ENCODE measurements at regions not wholly inside any gene's neighbourhood (a gene's known extent, or its start where the extent isn't known, plus 50 kb on each side); places are given as distances from the start of the nearest gene placed in this dataset.
A peak's percentile ranks its signal among the peaks of the same experiment; 100 is the strongest.

DNA sequence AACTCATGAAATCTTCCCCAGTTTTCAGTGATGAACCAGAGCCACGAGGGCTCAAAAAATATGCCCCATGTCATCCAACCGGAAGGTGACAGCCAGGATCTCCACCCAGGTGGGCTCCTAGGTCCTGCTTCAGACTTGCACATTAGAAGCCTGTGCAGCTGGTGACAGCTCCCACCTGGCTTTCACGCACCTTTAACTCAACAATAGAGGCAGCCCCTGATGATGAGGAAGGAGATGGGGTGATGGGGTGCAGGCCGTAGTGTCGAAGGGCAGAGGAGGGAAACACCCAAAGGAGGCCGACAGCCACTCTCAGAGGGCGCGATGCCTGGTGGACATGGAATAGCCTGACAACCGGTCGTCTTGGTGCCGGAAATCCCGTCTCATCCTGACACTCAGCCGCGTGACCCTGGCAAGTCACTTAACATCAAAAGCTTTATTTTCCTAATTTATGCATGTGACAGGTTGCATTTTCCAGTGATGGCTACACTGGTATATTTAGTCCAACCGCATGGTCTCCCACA is 118.0 kb downstream of the SOX1 start:
- no peak for DNase-seq

DNA sequence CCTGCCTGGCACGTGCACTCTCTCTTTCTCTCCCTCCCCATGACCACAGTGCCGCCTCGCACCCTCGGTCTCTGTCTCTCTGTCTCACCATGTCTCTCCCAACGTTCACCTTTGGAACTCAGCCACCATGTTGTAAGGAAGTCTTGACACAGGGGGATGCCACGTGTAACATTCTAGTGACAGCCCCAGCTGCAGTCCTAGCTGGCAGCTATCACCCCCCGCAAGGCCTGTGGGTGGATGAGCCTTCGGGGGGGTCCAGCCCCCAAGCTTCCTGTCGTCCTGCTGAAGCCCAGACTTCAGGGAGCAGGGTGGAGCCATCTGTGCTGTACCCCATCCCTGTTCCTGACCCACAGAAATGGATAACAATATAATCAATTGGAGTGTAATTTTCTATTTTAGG is 118.5 kb downstream of the SOX1 start:
- DNase-seq (no peak), ATAC-seq (no peak)
- intact Hi-C loops (cut with micrococcal nuclease) = no loop called here

More for the DNA sequence above, 118.0 kb downstream of the SOX1 start:
- no peak for ATAC-seq
- intact Hi-C loops (cut with micrococcal nuclease) = no loop called here

DNA sequence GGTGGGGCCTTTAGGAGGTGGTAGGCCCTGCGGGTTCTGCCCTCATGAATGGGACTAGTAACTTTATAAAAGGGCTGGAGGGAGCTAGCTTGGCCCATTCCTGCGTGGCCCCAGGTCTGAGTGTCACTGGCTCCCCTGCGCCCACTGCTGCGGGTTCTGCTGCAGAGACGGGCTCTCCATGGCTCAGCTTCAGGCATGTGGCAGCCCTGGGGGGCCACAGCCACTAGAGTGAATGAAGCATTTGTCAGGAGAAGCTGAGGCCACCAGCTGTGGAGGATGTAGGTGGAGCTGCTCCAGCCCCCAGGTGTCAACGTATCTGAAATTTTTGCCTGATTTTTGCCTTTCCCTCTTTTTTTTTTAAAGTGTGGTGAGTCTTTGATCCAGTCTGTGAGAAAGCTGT is 119.1 kb downstream of the SOX1 start:
- intact Hi-C loops (cut with micrococcal nuclease) = no loop called here
- DNase-seq (no peak), ATAC-seq (no peak)

DNA sequence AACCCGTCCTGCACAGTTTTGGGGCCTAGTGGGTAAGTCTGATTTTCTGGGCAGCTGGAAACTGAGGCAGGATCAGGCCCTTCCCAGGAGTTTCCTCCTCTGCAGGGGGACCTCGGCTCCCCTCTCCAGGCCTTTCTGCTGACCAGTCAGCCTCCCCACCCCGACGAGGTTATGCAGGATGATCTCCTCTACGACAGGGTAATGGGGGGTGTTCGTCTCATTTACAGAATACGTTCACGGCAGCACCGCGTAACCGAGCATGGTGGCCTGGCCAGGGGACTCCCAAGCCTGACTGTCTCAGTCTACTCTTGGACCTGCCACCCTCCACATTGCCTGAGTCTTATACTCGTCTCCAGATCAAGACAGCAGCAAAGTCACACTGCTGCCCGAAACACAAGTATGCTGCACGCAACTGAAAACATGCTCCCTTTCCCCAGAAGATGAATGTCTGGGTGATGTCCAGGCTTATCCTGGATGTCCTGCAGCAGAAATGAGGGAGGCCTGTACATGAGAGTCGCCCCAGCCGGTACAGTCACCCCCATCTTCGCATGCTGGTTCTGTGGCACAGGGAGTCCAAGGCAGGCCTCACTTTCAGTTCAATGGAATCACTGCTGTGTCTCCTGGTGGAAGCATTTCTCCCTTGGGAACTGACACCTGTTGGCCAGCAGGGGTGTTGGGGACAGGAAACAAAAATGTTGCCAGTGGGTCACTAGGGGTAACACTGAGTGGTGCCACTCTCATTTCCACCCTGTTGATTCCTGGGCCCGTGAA is 120.8 kb downstream of the SOX1 start:
- ATAC-seq = no peak
- DNase-seq = no peak
- intact Hi-C loops (cut with micrococcal nuclease) = no loop called here

DNA sequence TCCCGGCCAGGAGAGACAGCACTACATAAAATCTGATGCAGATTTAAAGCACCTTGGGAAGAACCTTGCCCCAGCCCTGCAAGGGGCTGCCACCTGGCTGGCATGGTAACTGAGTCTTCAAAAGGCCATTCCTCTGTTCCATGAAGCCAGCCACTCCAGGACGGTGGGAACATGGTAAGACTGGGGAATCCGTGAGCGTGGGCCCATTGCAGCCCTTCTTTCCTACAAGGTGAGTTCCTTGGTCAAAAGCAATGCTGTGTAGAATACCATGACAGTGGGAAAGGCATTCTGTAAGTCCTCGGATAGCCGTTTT is 121.3 kb downstream of the SOX1 start:
- intact Hi-C loops (cut with micrococcal nuclease) = no loop called here
- ATAC-seq (no peak), DNase-seq (no peak)

DNA sequence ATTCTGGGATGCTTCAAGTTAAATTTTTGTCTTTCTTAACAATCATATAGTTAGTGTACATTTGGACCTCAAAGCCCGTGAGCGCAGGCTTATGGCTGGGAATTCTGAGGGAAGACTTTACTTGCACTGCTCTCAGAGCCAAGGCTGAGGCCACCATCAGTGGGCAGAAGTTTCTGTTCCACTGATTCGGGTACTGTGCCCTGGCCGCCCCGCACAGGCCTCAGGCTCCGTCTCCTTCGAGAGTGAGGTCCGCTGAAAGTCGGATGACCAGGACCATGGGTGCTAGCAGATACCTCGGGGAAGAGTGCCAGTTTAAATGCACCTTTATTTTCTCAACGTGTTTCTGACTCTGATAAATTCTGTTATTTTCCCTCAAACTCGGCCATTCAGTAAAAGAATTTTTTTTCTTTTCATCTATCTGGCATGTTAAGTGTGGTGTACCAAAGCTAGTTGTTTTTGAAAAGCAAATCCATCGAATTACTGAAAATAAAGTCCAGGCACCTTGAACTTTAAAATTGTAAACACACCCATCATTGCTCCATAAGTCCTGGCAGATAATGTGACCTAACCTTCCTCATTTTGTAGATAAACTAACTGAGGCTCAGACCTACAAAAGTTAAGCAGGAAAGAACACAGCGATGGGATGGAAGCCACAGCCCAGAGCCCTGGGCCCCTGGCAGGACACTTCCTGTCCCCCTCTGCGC is 126.7 kb downstream of the SOX1 start:
- ATAC-seq (no peak), DNase-seq (no peak)
- intact Hi-C loops (cut with micrococcal nuclease) = no loop called here

DNA sequence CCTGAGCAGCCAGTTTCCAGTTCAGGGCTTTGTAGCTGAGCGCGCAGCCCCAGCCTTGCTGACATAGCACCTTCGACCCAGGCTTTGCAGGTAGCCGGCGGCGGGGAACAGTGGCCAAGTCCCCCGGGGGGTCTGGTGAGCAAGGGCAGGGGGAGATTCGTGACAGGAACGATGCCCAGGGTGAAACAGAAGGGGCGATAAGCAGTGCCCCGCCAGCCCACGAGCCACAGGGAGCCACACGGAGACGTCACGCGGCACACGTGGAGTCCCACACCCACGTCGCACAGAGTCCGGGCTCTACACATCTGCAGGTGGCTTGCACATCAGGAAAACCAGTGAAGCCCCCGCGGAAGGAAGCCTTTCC is 127.2 kb downstream of the SOX1 start:
- no peak for DNase-seq
- intact Hi-C loops (cut with micrococcal nuclease) = no loop called here
- no peak for ATAC-seq

DNA sequence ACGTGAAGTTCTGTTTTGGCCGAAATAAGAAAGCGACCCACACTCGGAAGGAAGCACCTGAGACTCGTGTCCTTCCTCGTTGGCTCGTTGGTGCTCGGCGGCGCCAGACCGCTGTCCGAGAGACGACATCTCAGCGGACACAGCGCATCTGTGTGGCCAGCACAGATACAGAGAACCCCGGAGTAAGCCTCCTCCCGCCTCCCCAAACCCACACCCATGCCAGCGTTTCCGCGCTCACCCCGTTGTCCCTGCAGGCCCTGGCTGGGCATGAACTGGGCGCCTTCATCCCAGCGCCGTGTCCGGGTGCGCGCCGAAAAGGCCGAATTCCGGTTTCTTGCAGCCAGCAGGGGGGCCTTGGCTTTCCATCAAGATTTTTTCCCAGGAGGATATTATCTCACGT is 127.6 kb downstream of the SOX1 start:
- no peak for DNase-seq
- intact Hi-C loops (cut with micrococcal nuclease) = no loop called here
- ATAC-seq = no peak

DNA sequence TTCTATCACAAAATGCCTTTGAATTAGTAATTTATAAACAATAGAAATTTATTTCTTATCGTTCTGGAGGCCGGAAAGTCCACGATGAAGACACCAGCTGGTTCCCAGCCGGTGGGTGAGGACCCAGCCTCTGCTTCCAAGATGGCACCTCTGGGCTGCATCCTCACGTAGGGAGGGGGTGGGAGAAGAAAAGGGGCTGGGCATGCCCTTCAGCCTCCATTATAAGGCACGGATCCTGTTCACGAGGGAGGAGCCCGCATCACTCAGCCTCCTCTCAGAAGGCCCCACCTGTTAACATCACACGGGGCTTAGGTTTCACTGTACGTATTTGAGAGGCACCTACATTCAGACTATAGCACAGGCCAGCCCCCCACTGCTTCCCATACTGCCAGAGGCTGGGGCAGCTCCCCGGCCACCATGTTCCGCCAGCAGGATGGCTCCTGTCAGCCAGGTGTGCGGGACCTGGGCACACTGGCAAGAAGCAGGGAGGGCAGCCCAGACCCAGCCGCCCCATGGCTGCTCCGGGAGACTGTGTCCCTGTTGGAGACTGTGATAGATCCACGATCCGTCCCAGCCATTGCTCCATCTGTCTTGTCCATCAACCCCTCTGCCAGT is 131.6 kb downstream of the SOX1 start:
- ATAC-seq (no peak), DNase-seq (no peak)
- intact Hi-C loops (cut with micrococcal nuclease) = no loop called here

DNA sequence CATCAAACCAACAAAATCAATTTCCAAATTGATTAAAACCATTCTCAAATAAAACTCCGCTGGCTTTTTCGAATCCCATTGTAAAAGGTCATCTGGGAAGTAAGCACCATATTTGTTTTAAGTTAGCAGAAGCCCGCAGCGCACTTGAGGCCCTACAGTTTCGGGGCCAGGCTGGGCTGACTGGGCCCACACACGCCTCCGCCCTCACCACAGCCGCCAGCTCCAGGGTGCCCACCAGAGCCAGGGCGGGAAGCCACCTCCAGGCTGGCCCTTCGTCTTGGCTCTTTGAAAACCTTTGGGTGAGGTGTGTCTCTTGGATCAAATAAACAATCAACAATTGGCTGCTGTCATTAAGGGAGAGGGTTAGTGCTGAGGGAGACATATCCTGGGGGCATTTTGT is 133.3 kb downstream of the SOX1 start:
- ATAC-seq = no peak
- no peak for DNase-seq
- intact Hi-C loops (cut with micrococcal nuclease) = no loop called here

DNA sequence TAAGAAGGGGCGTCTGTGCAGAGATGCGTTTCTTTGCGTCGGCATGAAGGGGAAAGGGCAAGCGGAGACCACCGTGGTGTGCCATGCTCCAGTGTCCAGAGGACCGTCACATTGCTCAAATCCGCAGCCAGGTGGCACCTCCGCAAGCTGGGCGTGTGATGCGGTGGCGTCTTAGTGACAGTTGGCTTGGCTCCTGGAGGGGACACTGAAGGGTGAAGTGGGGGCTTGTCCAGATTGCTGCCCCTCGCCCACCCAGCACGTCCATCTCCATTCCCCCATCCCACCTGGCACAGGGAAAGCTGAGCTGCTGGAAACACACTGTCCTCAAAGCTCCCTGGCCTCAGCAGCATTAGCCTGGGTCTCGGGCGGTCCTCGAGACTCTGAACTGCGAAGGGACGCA is 135.3 kb downstream of the SOX1 start:
- no peak for ATAC-seq
- no peak for DNase-seq
- intact Hi-C loops (cut with micrococcal nuclease) = no loop called here

DNA sequence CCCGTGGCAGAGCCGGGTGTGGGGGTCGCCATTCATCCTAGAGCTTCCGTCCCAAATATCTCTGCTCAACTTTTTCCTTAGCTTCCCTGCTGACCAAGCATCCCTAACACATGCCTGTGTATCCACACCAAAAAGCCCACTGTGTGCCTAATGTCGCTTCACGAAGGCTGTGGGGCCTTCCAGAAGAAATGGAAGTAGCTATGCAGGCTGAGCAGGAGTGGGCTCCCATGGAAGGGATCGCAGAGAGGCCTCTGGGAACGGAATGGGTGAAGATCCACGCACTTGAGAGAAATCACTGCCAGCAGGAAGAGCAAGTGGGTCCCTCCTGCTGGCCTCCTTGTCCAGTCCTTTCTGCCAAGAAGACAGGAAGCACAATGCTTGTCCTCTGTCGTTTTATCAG is 136.0 kb downstream of the SOX1 start:
- intact Hi-C loops (cut with micrococcal nuclease) = no loop called here
- DNase-seq (no peak), ATAC-seq (no peak)

DNA sequence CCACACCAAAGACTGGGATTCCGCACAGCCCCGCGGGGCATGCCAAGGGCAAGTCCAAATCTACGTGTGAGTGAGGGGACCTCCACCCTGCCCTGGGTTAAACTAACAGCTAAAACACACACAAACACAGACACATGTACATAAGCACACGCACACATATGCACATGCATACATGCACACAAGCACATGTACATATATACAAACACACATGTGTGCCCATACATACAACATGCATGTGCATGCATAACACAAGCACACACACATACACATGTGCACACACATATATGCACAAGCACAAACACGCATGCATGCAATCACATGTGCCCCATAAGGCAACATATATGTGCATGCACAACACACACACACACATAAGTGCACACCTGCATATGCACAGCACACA is 136.7 kb downstream of the SOX1 start:
- intact Hi-C loops (cut with micrococcal nuclease) = no loop called here
- ATAC-seq = no peak

DNA sequence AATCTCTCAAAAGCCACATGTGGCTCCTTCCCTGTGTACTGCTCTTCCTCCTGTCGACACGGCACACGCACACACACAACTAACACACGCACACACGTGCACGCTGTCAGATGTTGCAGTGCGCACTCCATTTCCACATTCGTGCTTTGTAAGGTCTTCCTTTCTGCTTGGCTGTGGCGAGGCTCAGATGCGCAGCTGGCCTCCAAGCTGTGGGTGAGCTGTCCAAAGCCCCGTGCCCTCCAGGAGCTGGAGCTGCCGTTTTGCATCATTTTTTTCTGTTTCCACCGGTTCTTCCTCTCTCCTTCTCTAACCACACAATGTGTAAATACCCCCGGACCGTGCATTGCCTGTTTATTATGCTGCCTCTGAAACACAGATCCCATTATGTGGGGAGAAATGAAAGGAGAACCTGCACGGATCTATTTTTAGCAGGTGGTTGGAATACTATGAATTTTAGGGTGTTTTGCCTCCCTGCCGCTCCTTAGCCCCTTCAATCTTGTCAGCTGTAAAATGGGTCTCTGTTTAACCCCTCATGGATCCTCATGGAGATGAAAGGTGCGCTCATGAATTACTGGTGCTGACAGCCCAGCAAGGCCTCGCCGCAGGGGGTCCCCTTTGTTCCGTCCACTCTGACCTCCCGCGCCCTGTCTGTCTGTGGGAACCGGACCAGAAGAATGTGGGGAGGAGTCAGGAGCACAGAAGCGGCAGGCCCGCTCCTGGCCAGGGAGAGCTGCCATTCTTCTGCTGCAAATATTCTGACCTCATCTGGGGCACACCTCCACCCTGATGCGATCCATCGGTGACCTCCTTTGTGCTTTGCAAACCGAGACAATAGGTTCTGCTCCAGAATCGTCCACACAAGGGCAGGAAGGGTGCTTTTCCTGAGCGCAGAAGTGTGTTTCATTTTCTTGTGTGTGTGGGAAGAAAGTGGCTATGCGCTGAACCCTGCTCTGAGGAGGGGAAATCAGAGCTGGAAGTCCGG is 137.7 kb downstream of the SOX1 start:
- DNase-seq (no peak), ATAC-seq (peak; percentile 60)
- intact Hi-C loops (cut with micrococcal nuclease) = no loop called here

More for the DNA sequence above, 136.7 kb downstream of the SOX1 start:
- DNase-seq = no peak

DNA sequence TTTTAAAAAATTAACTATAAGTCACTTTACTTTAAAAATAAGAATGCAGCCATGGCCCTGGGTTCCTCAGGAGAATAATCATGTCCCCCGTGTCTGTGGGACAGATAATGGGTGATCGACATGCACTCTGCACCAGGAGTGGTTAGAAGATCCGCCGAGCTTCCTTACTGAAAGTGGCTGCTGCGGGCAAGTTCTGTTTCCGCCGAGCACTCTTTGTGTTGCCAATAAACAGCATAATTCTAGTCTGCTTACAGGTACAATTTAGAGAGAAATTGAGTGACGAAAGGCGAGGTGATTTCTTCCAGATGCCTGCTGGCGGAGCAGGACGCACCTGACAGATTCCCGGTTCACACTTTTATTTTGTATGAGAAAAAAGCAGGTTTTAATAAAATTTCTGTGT is 139.0 kb downstream of the SOX1 start:
- DNase-seq (no peak), ATAC-seq (no peak)
- intact Hi-C loops (cut with micrococcal nuclease) = no loop called here

DNA sequence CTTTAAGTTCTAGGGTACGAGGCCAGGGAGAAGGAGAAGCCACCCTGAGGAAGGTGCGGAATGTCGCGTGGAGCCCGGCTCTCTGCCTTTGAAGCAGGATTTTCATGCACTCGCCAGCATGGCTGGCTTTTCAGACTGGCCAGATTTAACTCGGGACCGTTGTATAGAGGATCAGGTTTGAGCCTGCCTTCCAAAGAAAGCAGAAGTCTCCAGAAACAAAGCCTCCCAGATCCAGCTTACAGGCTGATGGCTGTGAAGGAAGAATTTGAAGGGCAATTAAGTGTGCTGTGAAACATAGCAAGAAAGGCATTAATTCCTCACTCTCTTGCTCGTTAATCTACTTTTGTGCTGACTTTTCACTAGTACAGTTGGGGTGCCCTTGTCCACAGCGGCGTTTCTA is 140.2 kb downstream of the SOX1 start:
- no peak for DNase-seq
- intact Hi-C loops (cut with micrococcal nuclease) = no loop called here
- no peak for ATAC-seq

DNA sequence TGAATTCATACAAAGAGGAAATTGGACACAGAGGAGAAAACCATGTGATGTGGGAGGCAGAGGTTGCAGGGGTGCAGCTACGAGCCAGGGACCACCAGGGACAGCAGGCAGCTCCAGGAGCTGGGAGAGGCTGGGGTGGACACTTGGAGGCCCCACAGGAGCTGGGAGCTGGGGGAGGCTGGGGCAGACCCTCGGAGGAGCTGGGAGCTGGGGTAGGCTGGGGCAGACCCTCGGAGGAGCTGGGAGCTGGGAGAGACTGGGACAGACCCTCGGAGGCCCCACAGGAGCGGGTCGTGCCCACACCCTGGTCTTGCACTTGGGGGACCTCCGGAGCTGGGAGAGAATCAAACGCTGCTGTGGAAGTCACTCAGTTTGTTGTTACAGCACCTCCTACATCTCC is 141.7 kb downstream of the SOX1 start:
- ATAC-seq (no peak), DNase-seq (no peak)
- intact Hi-C loops (cut with micrococcal nuclease) = no loop called here

DNA sequence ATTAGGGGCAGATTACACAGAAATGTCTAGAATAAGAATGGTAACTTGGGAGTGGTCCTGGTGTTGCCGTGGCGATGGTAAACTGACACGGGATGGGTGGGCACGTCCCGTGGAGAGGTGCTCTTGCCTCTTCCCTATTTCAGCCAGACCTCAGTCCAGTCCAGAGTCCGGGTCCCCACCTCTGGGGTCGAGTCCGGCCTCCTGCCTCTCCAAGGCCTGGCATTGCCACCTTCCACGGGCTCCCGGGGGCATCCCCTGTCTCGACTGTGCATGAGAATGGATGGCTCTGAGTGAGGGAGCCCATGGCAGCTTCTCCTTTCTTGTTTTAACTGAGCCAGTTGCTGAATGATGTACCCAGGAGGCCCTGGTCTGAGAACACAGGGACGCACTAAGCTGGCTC is 142.3 kb downstream of the SOX1 start:
- DNase-seq = no peak
- ATAC-seq = no peak
- intact Hi-C loops (cut with micrococcal nuclease) = no loop called here

DNA sequence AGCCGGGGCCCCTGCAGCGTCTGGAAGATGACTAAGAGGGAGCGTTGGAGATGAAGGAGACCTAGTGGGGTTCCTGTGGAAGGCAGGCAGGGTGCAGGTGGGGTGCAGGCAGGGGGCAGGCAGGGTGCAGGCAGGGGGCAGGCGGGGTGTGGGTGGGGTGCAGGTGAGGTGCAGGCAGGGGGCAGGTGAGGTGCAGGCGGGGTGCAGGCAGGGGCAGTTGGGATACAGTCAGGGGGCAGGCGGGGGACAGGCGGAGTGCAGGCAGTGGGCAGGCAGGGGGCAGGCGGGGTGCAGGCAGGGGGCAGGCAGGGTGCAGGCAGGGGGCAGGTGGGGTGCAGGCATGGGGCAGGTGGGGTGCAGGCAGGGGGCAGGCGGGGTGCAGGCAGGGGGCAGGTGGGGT is 142.8 kb downstream of the SOX1 start:
- DNase-seq = no peak
- no peak for ATAC-seq
- intact Hi-C loops (cut with micrococcal nuclease) = no loop called here

DNA sequence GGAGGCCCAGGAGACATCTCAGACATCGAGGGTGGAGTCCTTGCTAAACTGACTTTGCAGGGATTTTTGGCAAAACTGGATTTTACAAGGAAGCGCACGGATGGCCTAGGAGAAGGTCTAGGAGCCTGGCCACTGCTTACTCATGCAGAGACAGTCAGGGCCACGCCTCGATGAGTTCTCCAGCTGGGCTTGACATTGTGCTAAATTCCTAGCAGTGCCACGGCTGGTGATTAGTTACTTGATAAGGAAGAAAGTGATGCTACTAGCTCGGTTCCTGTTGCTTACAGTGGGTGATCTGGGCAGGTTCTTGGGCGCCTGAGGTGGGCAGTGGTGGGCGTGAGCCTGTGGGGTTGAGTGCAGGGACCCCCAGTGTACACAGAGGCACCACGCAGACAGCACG is 143.4 kb downstream of the SOX1 start:
- ATAC-seq (no peak), DNase-seq (no peak)
- intact Hi-C loops (cut with micrococcal nuclease) = no loop called here

All from left ventricle myocardium superior (tissue), 1 donor.